IMR-90 (cell line): ENCODE measurements at regions not wholly inside any gene's neighbourhood (a gene's known extent, or its start where the extent isn't known, plus 50 kb on each side); places are given as distances from the start of the nearest gene placed in this dataset.

Experiments used
- ATAC-seq: fragments of 200-7000 bp; cut with Tn5 transposase; 2 replicates; pipeline ENCODE4 v1.9.1; 2020; ENCODE audit warnings: low read depth, mild to moderate bottlenecking, moderate library complexity
- BruUV-seq: library from RNA; stranded (reverse); fragments of 400-500 nt; replicated peaks from 2 replicates; lab custom pipeline; 2021; lab: Mats Ljungman, UMichigan
- CTCF ChIA-PET: fragments of 300-600 bp; formaldehyde crosslinking; extraction: SDS; loops from one replicate; lab custom pipeline; 2021; ENCODE audit warnings: antibody characterized with exemption; lab: Yijun Ruan, JAX
- POLR2A ChIA-PET: fragments of 300-600 bp; sonication (Branson Sonifier 250); formaldehyde crosslinking; loops from one replicate; lab custom pipeline; 2022; ENCODE audit warnings: antibody characterized with exemption; ENCODE audit not compliant: unreplicated experiment; lab: Charles Lee
- DNase-seq: peaks from one replicate; pipeline ENCODE4 v3.0.0; 2013
- H2AFZ ChIP-seq: replicated peaks from 2 replicates; pipeline ENCODE3; 2013; ENCODE audit warnings: low read length, mild to moderate bottlenecking; ENCODE audit not compliant: poor library complexity
- H2AK5ac ChIP-seq: 2 replicates; pipeline ENCODE4 v1.6.1; 2013; ENCODE audit warnings: low read depth, low read length, inconsistent platforms
- H2AK9ac ChIP-seq: replicated peaks from 2 replicates; pipeline ENCODE3; 2013; ENCODE audit warnings: mild to moderate bottlenecking, low read depth, low read length, moderate library complexity; ENCODE audit not compliant: poor library complexity
- H2BK120ac ChIP-seq: 2 replicates; pipeline ENCODE4 v1.6.1; 2013; ENCODE audit warnings: low read depth, low read length, inconsistent platforms
- H2BK15ac ChIP-seq: 3 replicates; pipeline ENCODE4 v1.6.1; 2013; ENCODE audit warnings: low read depth, low read length, inconsistent platforms
- H2BK20ac ChIP-seq: 2 replicates; pipeline ENCODE4 v1.6.1; 2013; ENCODE audit warnings: low read depth, mild to moderate bottlenecking, inconsistent platforms, low read length, moderate library complexity
- H2BK5ac ChIP-seq: 2 replicates; pipeline ENCODE4 v1.6.1; 2013; ENCODE audit warnings: mild to moderate bottlenecking, low read depth, low read length, inconsistent platforms; ENCODE audit not compliant: poor library complexity, severe bottlenecking
- H3K14ac ChIP-seq: replicated peaks from 2 replicates; pipeline ENCODE4 v1.6.1; 2013; ENCODE audit warnings: low read depth, low read length, inconsistent platforms
- H3K18ac ChIP-seq: 2 replicates; pipeline ENCODE4 v1.6.1; 2013; ENCODE audit warnings: low read depth, low read length, control low read depth
- H3K23ac ChIP-seq: 2 replicates; pipeline ENCODE4 v1.6.1; 2013; ENCODE audit warnings: low read depth, low read length, inconsistent platforms
- H3K27ac ChIP-seq: 2 replicates; pipeline ENCODE4 v1.5.1; 2013; ENCODE audit warnings: mild to moderate bottlenecking, control low read depth, low read length; ENCODE audit not compliant: insufficient read depth
- H3K27me3 ChIP-seq: 2 replicates; pipeline ENCODE4 v1.6.1; 2013; ENCODE audit warnings: low read length; ENCODE audit not compliant: control insufficient read depth, insufficient read depth
- H3K36me3 ChIP-seq: 2 replicates; pipeline ENCODE4 v1.6.1; 2013; ENCODE audit warnings: low read length, mixed read lengths; ENCODE audit not compliant: control insufficient read depth, insufficient read depth
- H3K4ac ChIP-seq: 2 replicates; pipeline ENCODE4 v1.6.1; 2013; ENCODE audit warnings: low read depth, low read length, inconsistent platforms
- H3K4me1 ChIP-seq: 2 replicates; pipeline ENCODE4 v1.6.1; 2013; ENCODE audit warnings: low read length, mixed read lengths; ENCODE audit not compliant: control insufficient read depth, insufficient read depth
- H3K4me2 ChIP-seq: 2 replicates; pipeline ENCODE4 v1.6.1; 2013; ENCODE audit warnings: low read depth, mild to moderate bottlenecking, control low read depth, low read length, moderate library complexity
- H3K4me3 ChIP-seq: 2 replicates; pipeline ENCODE4 v1.5.1; 2013; ENCODE audit warnings: low read depth, mild to moderate bottlenecking, control low read depth, low read length, moderate library complexity; ENCODE audit not compliant: insufficient read depth
- H3K56ac ChIP-seq: 2 replicates; pipeline ENCODE4 v1.6.1; 2013; ENCODE audit warnings: low read length, inconsistent platforms; ENCODE audit not compliant: insufficient read depth; ENCODE audit errors: extremely low read depth
- H3K79me1 ChIP-seq, 2 experiments: 2 replicates each; pipeline ENCODE4 v1.6.1; 2013; ENCODE audit warnings: low read length in 2 of 2, inconsistent platforms in 1 of 2, low read depth in 1 of 2
- H3K9ac ChIP-seq: 2 replicates; pipeline ENCODE4 v1.6.1; 2013; ENCODE audit warnings: low read depth, low read length, control low read depth
- H3K9me1 ChIP-seq: 2 replicates; pipeline ENCODE4 v1.6.1; 2013; ENCODE audit warnings: low read length, inconsistent platforms; ENCODE audit not compliant: insufficient read depth
- H3K9me3 ChIP-seq: 2 replicates; pipeline ENCODE4 v1.6.1; 2013; ENCODE audit warnings: low read length; ENCODE audit not compliant: control insufficient read depth, insufficient read depth
- H4K20me1 ChIP-seq: 2 replicates; pipeline ENCODE4 v1.6.1; 2013; ENCODE audit warnings: low read length, inconsistent platforms; ENCODE audit not compliant: insufficient read depth
- H4K5ac ChIP-seq: 2 replicates; pipeline ENCODE4 v1.6.1; 2013; ENCODE audit warnings: mild to moderate bottlenecking, low read depth, low read length, control low read depth
- H4K8ac ChIP-seq, 2 experiments: 2 replicates each; pipeline ENCODE4 v1.6.1; 2013; ENCODE audit warnings: low read depth in 2 of 2, low read length in 2 of 2, control low read depth in 1 of 2, inconsistent platforms in 1 of 2
- H4K91ac ChIP-seq: 2 replicates; pipeline ENCODE4 v1.6.1; 2013; ENCODE audit warnings: low read depth, low read length, inconsistent platforms; ENCODE audit not compliant: insufficient read depth
- CEBPB ChIP-seq: IDR thresholded peaks from 2 replicates; pipeline ENCODE4 v1.6.1; 2012; ENCODE audit warnings: low read depth, low read length, improper control_type of control experiment
- MAZ ChIP-seq: IDR thresholded peaks from 2 replicates; pipeline ENCODE4 v1.6.1; 2012; ENCODE audit warnings: low read depth, mild to moderate bottlenecking, low read length, improper control_type of control experiment, moderate library complexity, borderline replicate concordance
- POLR2A ChIP-seq: IDR thresholded peaks from 2 replicates; pipeline ENCODE4 v1.6.1; 2012; ENCODE audit warnings: mild to moderate bottlenecking, low read depth, low read length
- SMC3 ChIP-seq: fragments of 150-350 bp; IDR thresholded peaks from 2 replicates; pipeline ENCODE4 v1.6.1; 2016; ENCODE audit warnings: low read depth, mild to moderate bottlenecking, antibody characterized with exemption, low read length, moderate library complexity
- WGBS, 2 experiments: methylation state at CpG; one replicate each; pipeline versions ENCODE4 v1.1.5 to v1.1.7; 2013; ENCODE audit warnings: missing lambda C conversion rate in 2 of 2; ENCODE audit not compliant: insufficient read length in 1 of 2; ENCODE audit errors: extremely low coverage in 2 of 2; 5-methylcytosine and 5-hydroxymethylcytosine counted together
- dilution Hi-C: fragments of 300-500 bp; cut with HindIII; formaldehyde crosslinking; loops from one replicate; pipeline ENCODE4 v1.14.3; 2018; ENCODE audit warnings: low sequenced_read_pairs; ENCODE audit not compliant: unreplicated experiment
- in situ Hi-C: fragments of 300-500 bp; cut with MboI; formaldehyde crosslinking; loops from 3 replicates; pipeline ENCODE4 v1.14.3; 2019; ENCODE audit warnings: low sequenced_read_pairs, inconsistent platforms, mixed read lengths
- intact Hi-C: fragments of 100-400 bp; cut with micrococcal nuclease; formaldehyde crosslinking; loops from 2 replicates; pipeline ENCODE4 v1.10.0; 2022

DNA sequence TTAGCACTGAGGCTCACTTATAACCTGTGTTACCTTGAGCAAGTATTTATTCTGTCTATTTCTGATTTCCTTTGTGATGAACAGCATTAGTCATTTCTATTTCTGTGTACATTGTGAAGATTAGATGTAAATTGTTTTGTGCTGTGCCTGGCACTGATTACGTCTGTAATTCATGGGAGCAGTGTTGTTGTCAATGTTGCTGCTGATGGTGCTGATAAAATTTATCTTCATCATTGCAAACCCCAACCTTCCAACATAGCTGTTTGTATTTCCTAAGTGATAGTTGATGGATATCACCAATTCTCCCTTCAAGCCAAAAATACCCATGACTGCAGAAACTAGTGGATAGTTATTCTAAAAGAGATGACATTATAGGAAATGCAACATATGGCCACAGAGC, 400.5 kb upstream of the GRM3 start:
- Histone ChIP-seq H3K79me1 (no peaks in the 10 kb centered on the region), H2BK20ac (no peak overlapping the region), H2AFZ (no peak overlapping the region), H3K9me1 (no peaks in the 10 kb centered on the region), H3K36me3 (no peaks in the 10 kb centered on the region), H3K27me3 (no peaks in the 10 kb centered on the region), H4K91ac (no peak overlapping the region), H3K4ac (no peak overlapping the region), H3K14ac (no peak overlapping the region), H3K27ac (no peak overlapping the region), H3K4me2 (no peak overlapping the region), H3K4me3 (no peak overlapping the region), H2AK5ac (no peak overlapping the region), H3K18ac (no peak overlapping the region), H3K9me3 (peaks cover 2% of the 10 kb centered on the region; the same call in 1 of the 2 replicates), H3K23ac (no peak overlapping the region), H2BK5ac (no peak overlapping the region), H4K8ac (no peak overlapping the region), H3K9ac (no peak overlapping the region), H3K4me1 (no peaks in the 10 kb centered on the region), H4K20me1 (no peaks in the 10 kb centered on the region), H4K5ac (no peak overlapping the region), H2AK9ac (no peak overlapping the region), H2BK120ac (no peak overlapping the region), H3K56ac (no peak overlapping the region), H2BK15ac (no peak overlapping the region)
- BruUV-seq: no TSS peak
- dilution Hi-C loops: no loop called here
- in situ Hi-C loops: no loop called here
- ATAC-seq (no peak), DNase-seq (no peak)
- TF ChIP-seq MAZ (no peak), SMC3 (no peak), POLR2A (no peak), CEBPB (no peak)
- ChIA-PET CTCF (no interaction called here), POLR2A (no interaction called here)
- no CpG with 5 or more reads among the region's 1 CpG for WGBS, 2 experiments
- intact Hi-C loops: no loop called here
